AG10803 (cell line): ENCODE measurements at regions not wholly inside any gene's neighbourhood (a gene's known extent, or its start where the extent isn't known, plus 50 kb on each side); places are given as distances from the start of the nearest gene placed in this dataset.

Experiments
- DNase-seq: peaks from one replicate; pipeline ENCODE4 v3.0.0; 2010; ENCODE audit warnings: low read depth
- H3K4me3 ChIP-seq: 2 replicates; pipeline ENCODE4 v1.5.1; 2011; ENCODE audit warnings: mild to moderate bottlenecking, low read length, control low read depth
- TF ChIP-seq, protein P1 (sequence below): conservative IDR thresholded peaks from 2 replicates; pipeline ENCODE4 v1.5.1; 2011; ENCODE audit warnings: mild to moderate bottlenecking, low read length, control low read depth, inconsistent platforms

DNA sequence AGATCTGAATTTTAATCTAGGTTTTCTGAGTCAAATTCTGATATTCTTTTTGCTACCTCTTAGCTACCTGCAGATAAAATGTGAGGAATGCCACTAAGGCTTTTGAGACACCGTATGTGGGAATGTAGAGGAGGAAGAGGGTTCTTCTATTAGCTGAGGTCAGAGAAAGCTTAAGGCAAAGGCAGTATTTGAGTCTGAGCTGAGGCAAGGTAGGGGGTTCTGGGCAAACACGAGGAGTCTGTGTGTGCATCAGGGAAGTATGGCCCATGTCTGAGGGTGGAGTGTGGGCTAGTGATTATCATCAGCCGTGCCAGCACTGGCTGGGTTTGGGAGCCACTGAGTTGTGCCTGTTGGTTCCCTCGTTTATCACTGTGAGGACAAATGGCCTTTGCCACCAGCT, 181.1 kb downstream of the SOX2 start:
- TF ChIP-seq, protein P1, sequence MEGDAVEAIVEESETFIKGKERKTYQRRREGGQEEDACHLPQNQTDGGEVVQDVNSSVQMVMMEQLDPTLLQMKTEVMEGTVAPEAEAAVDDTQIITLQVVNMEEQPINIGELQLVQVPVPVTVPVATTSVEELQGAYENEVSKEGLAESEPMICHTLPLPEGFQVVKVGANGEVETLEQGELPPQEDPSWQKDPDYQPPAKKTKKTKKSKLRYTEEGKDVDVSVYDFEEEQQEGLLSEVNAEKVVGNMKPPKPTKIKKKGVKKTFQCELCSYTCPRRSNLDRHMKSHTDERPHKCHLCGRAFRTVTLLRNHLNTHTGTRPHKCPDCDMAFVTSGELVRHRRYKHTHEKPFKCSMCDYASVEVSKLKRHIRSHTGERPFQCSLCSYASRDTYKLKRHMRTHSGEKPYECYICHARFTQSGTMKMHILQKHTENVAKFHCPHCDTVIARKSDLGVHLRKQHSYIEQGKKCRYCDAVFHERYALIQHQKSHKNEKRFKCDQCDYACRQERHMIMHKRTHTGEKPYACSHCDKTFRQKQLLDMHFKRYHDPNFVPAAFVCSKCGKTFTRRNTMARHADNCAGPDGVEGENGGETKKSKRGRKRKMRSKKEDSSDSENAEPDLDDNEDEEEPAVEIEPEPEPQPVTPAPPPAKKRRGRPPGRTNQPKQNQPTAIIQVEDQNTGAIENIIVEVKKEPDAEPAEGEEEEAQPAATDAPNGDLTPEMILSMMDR: no peak
- H3K4me3 ChIP-seq: no peak overlapping the region
- no peak for DNase-seq

DNA sequence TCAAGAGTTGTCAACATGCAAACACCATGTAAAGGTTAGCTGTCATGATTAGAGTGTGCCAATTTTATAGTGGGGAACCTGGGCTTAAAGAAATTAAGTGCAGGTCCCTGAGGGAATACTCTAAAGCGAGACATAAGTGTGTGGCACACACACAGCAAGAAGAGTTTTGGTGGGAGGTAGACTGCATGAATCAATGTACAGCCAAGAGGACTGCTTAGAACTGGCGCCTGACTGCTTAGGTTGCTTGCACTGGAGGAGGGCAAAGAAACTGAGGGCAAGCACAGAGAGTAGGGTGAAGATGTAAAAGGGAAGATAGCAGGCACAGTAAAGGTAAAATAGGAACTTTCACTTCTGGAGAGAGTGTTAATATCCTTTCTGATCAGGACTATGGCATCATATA, 184.9 kb downstream of the SOX2 start:
- H3K4me3 ChIP-seq: no peak overlapping the region
- TF ChIP-seq, protein P1: no peak
- no peak for DNase-seq

DNA sequence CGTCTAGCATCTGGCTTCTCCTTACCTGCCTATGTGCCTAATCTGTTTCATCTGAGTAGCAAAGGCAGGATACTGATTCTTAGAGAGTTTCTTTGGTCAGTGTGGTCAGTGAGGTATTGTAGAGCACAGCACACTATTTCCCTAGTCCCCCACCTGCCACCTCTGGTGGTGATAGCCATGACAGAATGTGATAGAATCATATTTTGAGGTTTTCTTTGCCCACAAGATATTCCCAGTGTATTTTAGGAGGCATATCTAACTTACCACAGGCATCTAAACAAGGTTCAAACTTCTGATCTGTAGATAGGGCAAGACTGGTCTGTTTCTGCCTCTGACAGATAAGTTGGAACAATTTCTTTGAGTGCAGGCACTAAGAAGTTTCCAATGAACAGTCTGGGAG, 188.0 kb downstream of the SOX2 start:
- TF ChIP-seq, protein P1: no peak
- no peak for DNase-seq

DNA sequence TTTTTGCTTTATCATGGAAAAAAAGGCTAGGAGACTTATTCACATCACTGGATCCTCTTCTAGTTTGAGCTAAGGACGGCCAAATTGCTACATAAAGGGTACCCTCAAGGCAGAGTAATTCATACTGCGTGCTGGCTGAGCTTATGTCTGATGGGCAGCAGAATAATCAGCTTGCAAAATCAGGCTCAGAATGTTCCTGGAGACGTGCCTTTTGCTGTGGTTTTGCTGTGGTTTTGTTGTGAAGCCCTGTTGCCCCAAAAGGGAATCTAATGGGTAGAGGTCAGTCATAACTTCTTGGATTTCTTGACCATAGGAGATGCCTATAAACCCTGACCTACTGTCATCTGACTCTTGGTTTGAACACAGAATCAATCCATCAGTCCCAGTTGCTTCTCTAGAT, 189.9 kb downstream of the SOX2 start:
- no peak overlapping the region for H3K4me3 ChIP-seq
- no peak for DNase-seq
- TF ChIP-seq, protein P1: no peak

More for the DNA sequence above, 188.0 kb downstream of the SOX2 start:
- no peak overlapping the region for H3K4me3 ChIP-seq

DNA sequence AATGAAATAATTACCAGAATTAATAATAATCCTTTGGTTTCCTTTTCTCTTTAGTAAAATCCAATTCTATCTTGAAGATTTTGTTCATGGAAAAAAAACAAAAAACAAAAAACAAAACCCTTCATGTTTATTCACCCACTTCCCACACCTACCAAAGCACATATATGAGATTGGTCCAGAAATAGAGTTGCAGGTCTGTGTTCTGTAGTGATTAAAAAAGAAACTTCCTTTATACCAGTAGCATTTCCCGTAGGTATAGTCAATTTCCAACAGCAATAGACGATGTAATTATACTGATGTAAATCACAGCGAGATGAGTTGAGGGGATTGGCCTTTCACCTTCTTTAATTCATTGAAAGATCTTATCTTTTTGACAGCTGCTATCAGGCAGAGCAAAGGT, 194.6 kb downstream of the SOX2 start:
- DNase-seq: no peak
- TF ChIP-seq, protein P1: no peak
- H3K4me3 ChIP-seq: no peak overlapping the region

DNA sequence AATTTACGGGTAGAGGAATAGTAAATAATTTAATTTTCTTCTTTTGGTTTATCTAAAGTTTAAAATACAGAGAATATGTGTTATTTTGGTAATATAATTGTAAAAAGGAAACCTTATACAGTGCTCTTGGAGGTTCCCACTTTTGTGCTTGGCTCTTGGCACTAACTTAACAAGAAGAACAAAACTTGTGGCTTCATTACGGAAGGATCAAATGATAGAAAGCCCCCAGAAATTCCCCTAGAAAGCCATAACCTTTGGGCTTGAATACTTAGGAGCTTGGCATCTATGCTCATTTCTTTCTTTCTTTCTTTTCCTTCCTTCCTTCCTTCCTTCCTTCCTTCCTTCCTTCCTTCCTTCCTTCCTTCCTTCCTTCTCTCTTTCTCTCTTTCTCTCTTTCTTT, 197.5 kb downstream of the SOX2 start:
- no peak for DNase-seq
- no peak overlapping the region for H3K4me3 ChIP-seq
- TF ChIP-seq, protein P1: no peak

DNA sequence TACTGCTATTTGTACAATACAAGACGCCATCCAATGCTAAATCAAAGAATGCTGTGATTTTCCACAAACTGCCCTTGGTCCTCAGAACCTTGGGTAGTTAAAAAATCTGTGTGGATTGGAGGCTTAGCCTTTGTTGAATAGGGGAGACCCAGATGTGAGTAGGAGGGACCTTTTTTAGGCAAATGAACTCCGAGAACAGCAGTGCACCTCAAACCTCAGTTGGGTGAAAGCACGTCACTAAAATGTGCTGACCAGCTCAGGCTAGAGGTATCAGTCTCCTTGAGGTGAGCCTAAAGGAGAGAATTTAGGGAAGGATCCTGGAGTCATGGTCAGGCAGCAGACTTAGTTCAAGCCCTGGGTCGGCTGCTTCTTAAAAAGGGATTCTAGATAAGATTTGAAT, 200.7 kb downstream of the SOX2 start:
- TF ChIP-seq, protein P1: no peak
- H3K4me3 ChIP-seq: no peak overlapping the region
- no peak for DNase-seq
